MCF 10A (cell line): ENCODE measurements at regions not wholly inside any gene's neighbourhood (a gene's known extent, or its start where the extent isn't known, plus 50 kb on each side); places are given as distances from the start of the nearest gene placed in this dataset.
A peak's percentile ranks its signal among the peaks of the same experiment; 100 is the strongest.

Experiments used
- BruUV-seq: library from RNA; stranded (reverse); fragments of 400-500 nt; replicated peaks from 2 replicates; lab custom pipeline; 2021; lab: Mats Ljungman, UMichigan
- CTCF ChIA-PET: fragments of 300-600 bp; sonication (Branson Sonifier 250); formaldehyde crosslinking; extraction: SDS; loops from one replicate; lab custom pipeline; 2021; ENCODE audit warnings: antibody characterized with exemption, inconsistent platforms; lab: Yijun Ruan, JAX
- POLR2A ChIA-PET: fragments of 300-600, 350-650 bp; sonication (Branson Sonifier 250); formaldehyde crosslinking; extraction: SDS; loops from one replicate; lab custom pipeline; 2020; ENCODE audit warnings: antibody characterized with exemption, inconsistent platforms; lab: Yijun Ruan, JAX
- DNase-seq: peaks from one replicate; pipeline ENCODE4 v3.0.0-alpha.2; 2018; ENCODE audit not compliant: unreplicated experiment
- H3K27ac Mint-ChIP-seq: one replicate; pipeline ENCODE4 v1.8.0; 2022; ENCODE audit warnings: mild to moderate bottlenecking, low read depth, mixed read lengths; ENCODE audit not compliant: unreplicated experiment
- H3K27me3 Mint-ChIP-seq: one replicate; pipeline ENCODE4 v1.8.0; 2022; ENCODE audit warnings: mixed read lengths; ENCODE audit not compliant: insufficient read depth, unreplicated experiment
- H3K36me3 Mint-ChIP-seq: one replicate; pipeline ENCODE4 v1.8.0; 2022; ENCODE audit warnings: mild to moderate bottlenecking, moderate library complexity, mixed read lengths; ENCODE audit not compliant: insufficient read depth, unreplicated experiment
- H3K4me1 Mint-ChIP-seq: one replicate; pipeline ENCODE4 v1.8.0; 2022; ENCODE audit warnings: mixed read lengths; ENCODE audit not compliant: insufficient read depth, unreplicated experiment
- H3K4me3 Mint-ChIP-seq: one replicate; pipeline ENCODE4 v1.8.0; 2022; ENCODE audit warnings: mild to moderate bottlenecking, moderate library complexity, mixed read lengths; ENCODE audit not compliant: unreplicated experiment
- H3K9me3 Mint-ChIP-seq: one replicate; pipeline ENCODE4 v1.8.0; 2022; ENCODE audit warnings: mixed read lengths; ENCODE audit not compliant: unreplicated experiment
- CTCF ChIP-seq: fragments of 200-600 bp; IDR thresholded peaks from one replicate; pipeline ENCODE4 v1.8.0; 2022; ENCODE audit warnings: antibody characterized with exemption, mild to moderate bottlenecking; ENCODE audit not compliant: unreplicated experiment
- intact Hi-C: fragments of 100-400 bp; cut with micrococcal nuclease; formaldehyde crosslinking; loops from 2 replicates; pipeline ENCODE4 v1.14.1; 2022

- Mint-ChIP-seq H3K4me1 (no peaks in the 10 kb centered on the region), H3K36me3 (no peaks in the 10 kb centered on the region), H3K4me3 (no peak overlapping the region), H3K27ac (no peak overlapping the region), H3K9me3 (no peaks in the 10 kb centered on the region), H3K27me3 (no peaks in the 10 kb centered on the region)
- intact Hi-C loops: no loop called here
- no peak for DNase-seq
- TF ChIP-seq CTCF: no peak
- POLR2A ChIA-PET: no interaction called here
- CTCF ChIA-PET: no interaction called here
- BruUV-seq: no TSS peak
These were observed 430.5 kb downstream of the SLITRK6 start for GRCh38 chr13:85368686-85369085.

DNA sequence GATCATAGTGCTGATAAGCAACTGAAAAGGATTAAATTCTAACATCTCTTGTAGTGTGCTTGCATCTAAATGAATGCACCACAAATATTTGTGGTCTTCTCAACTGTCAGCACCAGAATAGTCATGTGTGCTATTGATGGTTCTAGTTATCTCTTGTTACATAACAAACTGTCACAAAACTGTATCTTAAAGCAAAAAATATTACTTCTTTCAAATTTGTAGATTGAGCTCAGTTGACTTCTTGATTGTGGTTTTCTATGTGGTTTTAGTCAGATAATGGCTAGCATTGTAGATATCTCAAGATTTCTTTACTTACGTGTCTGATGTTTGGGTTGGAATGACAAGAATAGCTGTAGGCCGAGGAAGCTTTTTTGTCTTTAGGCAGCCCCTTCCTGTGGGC lies 431.3 kb downstream of the SLITRK6 start:
- no peaks in the 10 kb centered on the region for H3K4me1 Mint-ChIP-seq
- TF ChIP-seq CTCF: no peak

DNA sequence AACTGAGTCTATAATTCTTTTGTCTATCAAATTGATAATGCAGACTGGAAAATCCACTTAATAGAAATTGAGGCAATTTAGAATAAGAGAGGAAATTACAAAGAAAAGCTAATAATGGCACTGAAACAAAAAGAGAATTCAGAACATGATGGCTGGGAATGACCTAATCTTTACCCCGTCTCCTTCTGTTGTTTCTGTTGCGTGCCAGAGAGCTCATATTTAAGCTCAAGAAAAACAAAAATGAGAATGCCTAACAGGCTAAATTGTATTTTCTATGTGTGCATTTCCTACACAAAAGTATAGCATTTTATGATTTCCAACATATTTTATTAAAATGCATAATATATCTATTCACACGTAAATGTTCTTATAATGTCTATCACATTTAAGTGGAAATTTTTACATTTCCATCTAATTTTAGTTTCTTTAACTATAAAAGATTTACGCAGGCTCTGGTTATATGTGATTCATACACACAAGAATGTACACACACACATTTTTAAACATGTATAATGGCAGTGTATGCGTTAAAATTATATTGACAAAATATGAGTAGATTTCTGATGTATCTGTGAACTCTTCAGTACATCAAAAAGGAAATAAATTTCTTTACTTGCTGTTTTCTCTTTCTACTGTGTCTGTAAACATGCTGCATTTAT lies 432.3 kb downstream of the SLITRK6 start:
- H3K36me3 Mint-ChIP-seq: no peaks in the 10 kb centered on the region
- intact Hi-C loops: no loop called here
- no peak for TF ChIP-seq CTCF
- no peak overlapping the region for H3K27ac Mint-ChIP-seq
- H3K9me3 Mint-ChIP-seq: no peaks in the 10 kb centered on the region
- DNase-seq: peak; percentile 4
- no peaks in the 10 kb centered on the region for H3K27me3 Mint-ChIP-seq
- H3K4me1 Mint-ChIP-seq: no peaks in the 10 kb centered on the region
- ChIA-PET CTCF (no interaction called here), POLR2A (no interaction called here)
- BruUV-seq: no TSS peak
- no peak overlapping the region for H3K4me3 Mint-ChIP-seq

More for the DNA sequence above, 431.3 kb downstream of the SLITRK6 start:
- CTCF ChIA-PET: interaction anchor here (0.6 kb wide), 1 partner anchor 147 kb away, joined by 3 read pairs; no protein-coding TSS in a partner anchor
- BruUV-seq: no TSS peak
- intact Hi-C loops: no loop called here
- POLR2A ChIA-PET: interaction anchor here (0.6 kb wide), 1 partner anchor 219 kb away, joined by 6 read pairs; no protein-coding TSS in a partner anchor
- no peak for DNase-seq
- no peaks in the 10 kb centered on the region for H3K9me3 Mint-ChIP-seq
- H3K27ac Mint-ChIP-seq: no peak overlapping the region
- no peak overlapping the region for H3K4me3 Mint-ChIP-seq
- no peaks in the 10 kb centered on the region for H3K36me3 Mint-ChIP-seq
- no peaks in the 10 kb centered on the region for H3K27me3 Mint-ChIP-seq

DNA sequence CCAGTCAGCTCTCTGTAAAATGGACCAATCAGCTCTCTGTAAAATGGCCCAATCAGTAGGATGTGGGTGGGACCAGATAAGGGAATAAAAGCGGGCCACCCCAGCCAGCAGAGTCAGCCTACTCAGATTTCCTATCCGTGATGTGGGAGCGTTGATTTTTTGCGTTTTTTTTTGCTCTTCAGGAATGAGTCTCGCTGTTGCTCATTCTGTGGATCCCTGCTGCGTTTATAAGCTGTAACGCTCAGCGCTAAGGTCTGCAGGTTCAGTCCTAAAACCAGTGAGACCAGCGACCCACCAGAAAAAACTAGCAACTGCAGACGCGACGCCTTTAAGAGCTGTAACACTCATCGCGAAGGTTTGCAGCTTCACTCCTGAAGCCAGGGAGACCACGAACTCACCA lies 435.7 kb downstream of the SLITRK6 start:
- BruUV-seq: no TSS peak
- Mint-ChIP-seq H3K36me3 (no peaks in the 10 kb centered on the region), H3K27ac (no peak overlapping the region), H3K27me3 (no peaks in the 10 kb centered on the region), H3K4me1 (no peaks in the 10 kb centered on the region), H3K4me3 (no peak overlapping the region), H3K9me3 (peaks cover under 1% of the 10 kb centered on the region)
- POLR2A ChIA-PET: no interaction called here
- no peak for DNase-seq
- intact Hi-C loops: no loop called here
- CTCF ChIA-PET: no interaction called here
- TF ChIP-seq CTCF: no peak
